GM18861 (cell line): ENCODE measurements at regions not wholly inside any gene's neighbourhood (a gene's known extent, or its start where the extent isn't known, plus 50 kb on each side); places are given as distances from the start of the nearest gene placed in this dataset.
A peak's percentile ranks its signal among the peaks of the same experiment; 100 is the strongest.

Experiments used
- ATAC-seq: cut with Tn5 transposase; IDR thresholded peaks from one replicate; pipeline ENCODE4 v1.9.1; 2021; ENCODE audit not compliant: unreplicated experiment

DNA sequence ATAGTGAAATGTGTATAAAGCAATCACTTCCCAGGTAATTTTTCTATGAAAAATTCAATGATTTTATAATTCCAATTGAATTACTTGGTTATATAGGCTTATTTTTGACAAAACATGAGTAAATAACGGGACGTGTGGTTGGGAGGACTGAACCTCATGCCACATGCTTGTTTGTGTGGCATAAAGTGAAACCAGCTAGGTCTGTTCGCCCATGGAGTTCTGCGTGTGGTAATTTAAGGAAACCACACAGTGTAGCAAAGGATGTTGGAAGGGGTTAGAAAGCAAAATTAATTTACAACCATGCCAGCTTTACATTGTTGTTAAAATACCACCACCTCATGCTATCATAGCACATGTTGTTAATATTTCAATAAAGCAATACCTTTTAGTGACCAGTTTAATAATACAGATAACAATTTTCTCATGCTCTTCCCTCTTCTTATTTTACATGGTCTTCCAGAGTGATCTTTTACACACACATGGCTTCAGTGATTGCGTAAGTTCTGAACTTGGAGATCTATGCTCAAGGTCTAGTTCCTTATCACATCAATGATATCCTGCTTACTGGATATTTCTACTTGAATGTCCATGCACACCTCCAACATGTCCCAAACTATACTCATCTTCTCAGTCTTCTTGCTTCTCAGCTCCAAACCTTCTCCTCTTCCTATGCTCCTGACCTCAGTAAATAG is 156.4 kb upstream of the ITGA4 start:
- ATAC-seq = no peak

- peak; percentile 34 for ATAC-seq
Measured at GRCh38 chr2:181304011-181304844, 153.0 kb upstream of the ITGA4 start.

DNA sequence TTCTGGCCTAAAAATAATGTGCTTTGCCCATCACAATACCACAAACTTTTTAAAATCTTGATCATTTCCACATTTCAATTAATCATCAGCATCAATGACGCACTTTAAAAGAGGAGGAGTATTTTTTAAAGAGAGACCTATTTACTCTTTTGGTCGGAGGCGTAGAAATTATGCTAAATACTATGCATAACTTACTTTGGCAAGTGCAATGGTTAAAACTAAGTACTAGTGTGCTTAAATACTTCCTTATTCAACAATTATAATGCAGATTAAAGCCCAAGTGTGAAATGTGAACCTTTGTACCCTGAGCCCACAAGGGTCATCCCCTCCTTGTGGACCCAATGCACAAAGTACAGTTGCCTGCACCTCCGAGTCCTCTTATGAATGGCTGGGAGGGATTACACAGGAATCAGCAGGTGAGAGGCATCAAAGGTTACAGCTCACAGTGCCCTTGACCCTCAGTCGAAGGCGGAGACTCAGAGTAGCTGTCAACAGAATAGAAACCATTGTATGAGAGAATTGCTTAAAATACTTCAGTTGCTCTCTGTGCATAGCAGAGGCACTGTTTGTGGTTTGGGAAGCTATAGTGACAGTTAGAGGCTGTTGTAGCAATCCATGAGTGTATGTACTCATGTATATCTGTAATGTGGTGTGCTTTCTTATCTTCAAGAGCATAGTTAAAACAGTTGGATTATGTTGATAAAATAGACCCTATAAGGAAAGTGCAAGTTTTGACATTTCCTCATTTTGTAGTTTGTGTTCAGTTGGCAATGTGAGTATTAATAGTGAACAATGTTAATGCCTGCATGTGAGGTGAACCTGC is 151.7 kb upstream of the ITGA4 start:
- ATAC-seq = peak; percentile 88

DNA sequence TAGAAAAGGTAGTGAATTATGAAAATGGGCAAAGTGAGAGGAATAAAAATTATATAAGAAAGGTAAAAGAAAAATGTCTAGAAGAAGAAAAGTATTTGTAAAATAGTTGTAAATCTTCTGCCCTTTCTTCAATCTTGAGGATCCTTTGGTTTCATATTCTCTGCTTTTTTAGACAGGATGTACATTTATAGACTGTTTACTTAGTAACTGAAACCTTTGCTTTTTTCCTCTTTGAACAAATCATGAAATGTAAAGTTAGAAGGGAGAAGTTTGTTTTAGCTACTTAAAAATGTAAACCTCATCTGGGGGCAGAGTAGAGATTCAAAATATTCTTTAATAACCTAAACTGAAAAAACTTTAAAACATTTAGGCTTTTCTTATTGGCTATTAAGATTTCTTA is 150.4 kb upstream of the ITGA4 start:
- no peak for ATAC-seq

- ATAC-seq = no peak
Measured at GRCh38 chr2:181307203-181307991, 149.8 kb upstream of the ITGA4 start.

GRCh38 chr2:181308766-181309515 is 148.2 kb upstream of the ITGA4 start:
- no peak for ATAC-seq

DNA sequence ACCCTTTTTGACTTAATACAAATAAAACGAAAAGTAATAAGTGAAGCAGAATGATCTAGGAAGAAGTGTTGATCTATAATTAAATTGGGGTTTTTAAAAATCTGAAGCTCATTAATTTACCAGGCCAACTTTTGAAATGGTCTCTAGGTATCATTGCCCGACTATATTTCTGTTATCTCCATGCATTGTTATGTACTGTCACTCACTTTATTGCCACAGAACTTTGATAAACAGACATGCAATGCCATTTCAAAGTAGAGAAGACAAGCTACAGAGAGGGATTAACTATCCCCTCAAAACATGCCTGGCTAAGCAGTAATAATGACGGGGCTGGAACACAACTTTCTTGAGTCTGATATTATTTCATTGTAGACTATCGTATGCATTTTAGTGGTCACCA is 147.6 kb upstream of the ITGA4 start:
- no peak for ATAC-seq

- no peak for ATAC-seq
Measured at GRCh38 chr2:181310967-181311366, 146.2 kb upstream of the ITGA4 start.

GRCh38 chr2:181311837-181312236 is 145.3 kb upstream of the ITGA4 start:
- no peak for ATAC-seq

- peak; percentile 83 for ATAC-seq
Measured at GRCh38 chr2:181312515-181312927, 144.7 kb upstream of the ITGA4 start.

GRCh38 chr2:181313845-181314244 is 143.3 kb upstream of the ITGA4 start:
- no peak for ATAC-seq

- no peak for ATAC-seq
Measured at GRCh38 chr2:181314551-181314950, 142.6 kb upstream of the ITGA4 start.

- ATAC-seq = no peak
Measured at GRCh38 chr2:181317511-181317910, 139.7 kb upstream of the ITGA4 start.

GRCh38 chr2:181318504-181319280 is 138.5 kb upstream of the ITGA4 start:
- ATAC-seq = no peak

DNA sequence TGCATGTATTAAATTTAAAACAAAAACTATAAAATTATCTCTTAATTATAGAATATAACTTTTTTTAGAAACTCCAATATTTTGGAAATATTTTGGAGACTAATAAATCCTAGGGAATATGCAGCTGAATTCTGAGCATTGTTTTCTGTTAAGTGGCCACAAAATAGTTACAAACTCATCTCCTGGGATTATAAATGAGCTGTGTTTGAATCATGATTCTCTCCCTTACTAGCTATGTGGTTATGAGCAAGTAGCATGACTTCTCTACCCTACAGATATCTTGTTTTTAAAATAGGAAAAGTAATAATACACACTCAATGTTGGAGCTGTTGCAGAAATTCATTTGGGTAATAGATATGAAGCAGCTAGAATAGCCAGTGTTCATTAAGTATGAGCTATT is 137.9 kb upstream of the ITGA4 start:
- ATAC-seq = no peak

DNA sequence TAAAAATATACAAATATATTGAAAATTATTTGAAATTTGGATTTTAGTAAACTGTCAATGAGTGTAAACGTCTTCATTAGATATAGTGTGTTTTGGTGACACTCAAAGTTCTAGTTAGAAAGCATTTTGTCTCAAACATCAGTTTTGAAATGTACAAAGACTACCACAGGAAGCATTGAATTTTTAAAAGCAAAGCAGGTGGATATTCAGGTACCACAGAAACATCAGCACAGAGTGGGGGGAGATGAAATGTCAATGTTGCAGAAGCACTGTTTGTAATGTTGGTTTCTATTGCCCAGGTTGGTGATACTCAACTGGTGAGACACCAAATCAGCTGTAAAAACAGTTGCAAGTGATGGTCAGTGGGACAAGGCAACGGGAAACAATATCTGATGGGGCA is 136.5 kb upstream of the ITGA4 start:
- ATAC-seq = no peak

GRCh38 chr2:181324912-181325311 is 132.3 kb upstream of the ITGA4 start:
- no peak for ATAC-seq

- no peak for ATAC-seq
Measured at GRCh38 chr2:181326661-181327060, 130.5 kb upstream of the ITGA4 start.

- ATAC-seq = no peak
Measured at GRCh38 chr2:181330286-181330685, 126.9 kb upstream of the ITGA4 start.
